ENCODE measurements at regions not wholly inside any gene's neighbourhood (a gene's known extent, or its start where the extent isn't known, plus 50 kb on each side); places are given as distances from the start of the nearest gene placed in this dataset.
"Not testable (repeated sequence)": the region's sequence is repeated elsewhere in the genome, so short reads cannot be mapped to it uniquely, and the experiment has no call there.

DNA sequence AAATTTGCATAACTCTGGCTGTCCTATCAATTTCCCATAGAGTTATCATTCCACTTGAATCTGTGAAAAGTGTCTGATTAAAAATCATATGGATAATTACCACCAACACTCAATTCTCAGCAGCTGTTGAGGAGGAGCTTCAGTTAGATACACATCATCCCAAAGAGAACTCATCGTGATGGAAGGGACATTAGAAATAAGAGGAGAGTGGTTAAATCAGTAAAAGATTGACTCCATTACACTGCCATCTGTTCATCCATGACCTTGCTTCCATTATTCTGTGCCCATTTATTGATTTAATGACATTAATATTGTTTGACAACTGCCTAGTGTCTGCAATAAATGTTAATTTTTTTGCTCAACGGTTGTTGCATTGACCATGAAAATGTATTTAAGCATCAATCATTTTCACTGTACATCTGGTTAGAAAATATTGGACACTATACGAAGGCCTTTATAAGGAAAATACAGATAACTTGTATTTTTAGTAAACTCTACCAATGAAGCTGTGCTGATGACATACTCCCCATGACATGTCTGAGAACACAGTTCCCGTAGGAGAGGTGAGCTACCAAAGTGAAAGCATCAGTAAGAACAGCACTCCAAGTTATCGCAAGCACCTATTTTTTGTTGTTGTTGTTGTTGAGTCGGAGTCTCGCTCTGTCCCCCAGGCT is 152.7 kb downstream of the SPATA31A6 start:
- TF ChIP-seq NCOA4 (IDR thresholded peaks at IDR 0.05; ENCODE audit: partially characterized antibody); KAT7 (CRISPR knock-in tag; IDR thresholded peaks at IDR 0.05; ENCODE audit: borderline replicate concordance); ZNF280A (IDR thresholded peaks at IDR 0.05; ENCODE audit: low read depth, partially characterized antibody); SIN3A (IDR thresholded peaks at IDR 0.05; ENCODE audit: borderline replicate concordance in 2 of 2, control insufficient read depth in 1 of 2, low read depth in 2 of 2, low read length in 2 of 2); TCF3 (CRISPR knock-in tag; IDR thresholded peaks at IDR 0.05); ESRRA (IDR thresholded peaks at IDR 0.05; ENCODE audit: borderline replicate concordance, low read depth); TAF1 (IDR thresholded peaks at IDR 0.05; ENCODE audit: control insufficient read depth, extremely low read depth, insufficient read depth, low read length, severe bottlenecking); SIX5 (IDR thresholded peaks at IDR 0.05; ENCODE audit: borderline replicate concordance in 1 of 2, insufficient read depth in 1 of 2, low read depth in 1 of 2, low read length in 2 of 2): not testable (repeated sequence)
- TF ChIP-seq, protein P1, sequence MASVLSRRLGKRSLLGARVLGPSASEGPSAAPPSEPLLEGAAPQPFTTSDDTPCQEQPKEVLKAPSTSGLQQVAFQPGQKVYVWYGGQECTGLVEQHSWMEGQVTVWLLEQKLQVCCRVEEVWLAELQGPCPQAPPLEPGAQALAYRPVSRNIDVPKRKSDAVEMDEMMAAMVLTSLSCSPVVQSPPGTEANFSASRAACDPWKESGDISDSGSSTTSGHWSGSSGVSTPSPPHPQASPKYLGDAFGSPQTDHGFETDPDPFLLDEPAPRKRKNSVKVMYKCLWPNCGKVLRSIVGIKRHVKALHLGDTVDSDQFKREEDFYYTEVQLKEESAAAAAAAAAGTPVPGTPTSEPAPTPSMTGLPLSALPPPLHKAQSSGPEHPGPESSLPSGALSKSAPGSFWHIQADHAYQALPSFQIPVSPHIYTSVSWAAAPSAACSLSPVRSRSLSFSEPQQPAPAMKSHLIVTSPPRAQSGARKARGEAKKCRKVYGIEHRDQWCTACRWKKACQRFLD (CRISPR knock-in tag; IDR thresholded peaks at IDR 0.05), result not testable (repeated sequence)
- TF ChIP-seq, protein P2, sequence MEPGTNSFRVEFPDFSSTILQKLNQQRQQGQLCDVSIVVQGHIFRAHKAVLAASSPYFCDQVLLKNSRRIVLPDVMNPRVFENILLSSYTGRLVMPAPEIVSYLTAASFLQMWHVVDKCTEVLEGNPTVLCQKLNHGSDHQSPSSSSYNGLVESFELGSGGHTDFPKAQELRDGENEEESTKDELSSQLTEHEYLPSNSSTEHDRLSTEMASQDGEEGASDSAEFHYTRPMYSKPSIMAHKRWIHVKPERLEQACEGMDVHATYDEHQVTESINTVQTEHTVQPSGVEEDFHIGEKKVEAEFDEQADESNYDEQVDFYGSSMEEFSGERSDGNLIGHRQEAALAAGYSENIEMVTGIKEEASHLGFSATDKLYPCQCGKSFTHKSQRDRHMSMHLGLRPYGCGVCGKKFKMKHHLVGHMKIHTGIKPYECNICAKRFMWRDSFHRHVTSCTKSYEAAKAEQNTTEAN (CRISPR knock-in tag; IDR thresholded peaks at IDR 0.05), result not testable (repeated sequence)
